Thyroid gland (tissue), 4 donors: ENCODE measurements at regions not wholly inside any gene's neighbourhood (a gene's known extent, or its start where the extent isn't known, plus 50 kb on each side); places are given as distances from the start of the nearest gene placed in this dataset.

Source experiments
- CTCF ChIP-seq, 6 experiments: fragments of 200-600 bp in 3 of 6; fragments of 450-650 bp in 3 of 6; sonication (generic) in 3 of 6; IDR thresholded peaks; one replicate each; pipeline ENCODE4 v1.5.1; 2016 to 2019; ENCODE audit warnings: antibody characterized with exemption in 6 of 6, mild to moderate bottlenecking in 2 of 6, inconsistent platforms in 1 of 6, moderate library complexity in 1 of 6
- POLR2A ChIP-seq, 2 donors: fragments of 450-650 bp; IDR thresholded peaks; one replicate each; pipeline ENCODE4 v1.6.1; 2017; ENCODE audit warnings: antibody characterized with exemption in 2 of 2, mild to moderate bottlenecking in 2 of 2, moderate library complexity in 1 of 2

DNA sequence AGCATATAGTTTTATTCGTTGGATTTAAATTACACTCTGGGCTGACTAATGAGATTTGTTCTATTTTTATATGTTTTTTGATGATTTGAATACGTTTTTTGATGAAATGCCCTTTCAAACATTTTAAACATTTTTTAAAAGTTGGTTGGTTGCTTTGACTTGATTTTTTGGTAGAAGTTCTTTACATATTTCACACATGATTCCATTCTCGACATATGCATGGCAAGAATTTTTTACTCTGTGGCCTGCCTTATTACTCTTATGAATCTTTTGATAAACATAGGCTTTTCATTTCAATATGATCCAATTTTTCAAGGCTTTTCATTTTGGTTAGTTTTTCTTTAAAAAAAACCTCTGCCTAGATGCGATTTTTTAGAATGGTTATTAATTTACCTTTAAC lies 617.0 kb downstream of the RNF144B start:
- TF ChIP-seq CTCF (IDR thresholded peaks at IDR 0.05) (no peak), POLR2A (IDR thresholded peaks at IDR 0.05) (no peak)
